Endothelial cell of umbilical vein (primary cell): ENCODE measurements at regions not wholly inside any gene's neighbourhood (a gene's known extent, or its start where the extent isn't known, plus 50 kb on each side); places are given as distances from the start of the nearest gene placed in this dataset.

Source experiments
- BruUV-seq: library from RNA; stranded (reverse); fragments of 400-500 nt; replicated peaks from 2 replicates; lab custom pipeline; 2021; lab: Mats Ljungman, UMichigan
- CTCF ChIA-PET: fragments of 300-600, 350-600 bp; sonication (Branson Sonifier 250); formaldehyde crosslinking; loops from one replicate; lab custom pipeline; 2021; ENCODE audit warnings: antibody characterized with exemption, inconsistent platforms; lab: Charles Lee
- POLR2A ChIA-PET: fragments of 300-600, 350-600 bp; sonication (Branson Sonifier 250); formaldehyde crosslinking; loops from one replicate; lab custom pipeline; 2021; ENCODE audit warnings: antibody characterized with exemption, inconsistent platforms; lab: Charles Lee
- DNase-seq: peaks from one replicate; pipeline ENCODE4 v3.0.0-alpha.2; 2011; ENCODE audit warnings: low read depth, low spot score
- FAIRE-seq: peaks from 2 replicates; lab custom pipeline; 2011; peaks lifted over from hg19 to GRCh38; lab: Jason Lieb, UNC
- H2AFZ ChIP-seq: 2 replicates; pipeline ENCODE4 v1.6.0; 2012; ENCODE audit warnings: low read depth, low read length, control low read depth, inconsistent platforms
- H3K27ac ChIP-seq: 2 replicates; pipeline ENCODE4 v1.5.1; 2011; ENCODE audit warnings: low read depth, mild to moderate bottlenecking, control low read depth, low read length, moderate library complexity; ENCODE audit not compliant: insufficient read depth
- H3K27me3 ChIP-seq, 2 experiments: 2 replicates each; pipeline versions ENCODE4 v1.6.0 to v1.6.1; 2011; ENCODE audit warnings: low read length in 2 of 2, mixed read lengths in 1 of 2; ENCODE audit not compliant: control insufficient read depth in 2 of 2, insufficient read depth in 2 of 2
- H3K36me3 ChIP-seq, 2 experiments: 2 replicates in 1 of 2; 3 replicates in 1 of 2; pipeline ENCODE4 v1.5.1; 2011; ENCODE audit warnings: low read length in 2 of 2, mild to moderate bottlenecking in 1 of 2, moderate library complexity in 1 of 2; ENCODE audit not compliant: control insufficient read depth in 2 of 2, insufficient read depth in 2 of 2; ENCODE audit errors: extremely low read depth in 1 of 2
- H3K4me1 ChIP-seq: 3 replicates; pipeline ENCODE4 v1.5.1; 2011; ENCODE audit warnings: mild to moderate bottlenecking, low read length; ENCODE audit not compliant: control insufficient read depth, insufficient read depth; ENCODE audit errors: extremely low read depth
- H3K4me2 ChIP-seq: 2 replicates; pipeline ENCODE4 v1.6.1; 2011; ENCODE audit warnings: low read length, control low read depth, mixed read lengths; ENCODE audit not compliant: insufficient read depth
- H3K4me3 ChIP-seq, 3 experiments: fragments of 200-600 bp in 1 of 3; sonication (generic), shearing (Covaris generic) in 1 of 3; replicated peaks in 1 of 3; 2 replicates each; pipeline ENCODE4 v1.5.1; 2011 to 2016; ENCODE audit warnings: control low read depth in 3 of 3, low read length in 3 of 3, mild to moderate bottlenecking in 2 of 3, inconsistent platforms in 1 of 3, low read depth in 1 of 3, moderate library complexity in 1 of 3; ENCODE audit not compliant: insufficient read depth in 1 of 3
- H3K79me2 ChIP-seq: 2 replicates; pipeline ENCODE4 v1.6.0; 2012; ENCODE audit warnings: low read length, inconsistent platforms; ENCODE audit not compliant: control insufficient read depth, insufficient read depth
- H3K9ac ChIP-seq: replicated peaks from 2 replicates; pipeline ENCODE3; 2011; ENCODE audit warnings: low read length, control low read depth; ENCODE audit not compliant: insufficient read depth; ENCODE audit errors: extremely low read depth
- H3K9me1 ChIP-seq: replicated peaks from 3 replicates; pipeline ENCODE4 v1.6.0; 2011; ENCODE audit warnings: mild to moderate bottlenecking, low read length; ENCODE audit not compliant: control insufficient read depth, insufficient read depth; ENCODE audit errors: extremely low read depth
- H3K9me3 ChIP-seq: replicated peaks from 2 replicates; pipeline ENCODE4 v1.5.1; 2012; ENCODE audit warnings: low read length, inconsistent platforms; ENCODE audit not compliant: control insufficient read depth, insufficient read depth
- H4K20me1 ChIP-seq: replicated peaks from 2 replicates; pipeline ENCODE3; 2011; ENCODE audit warnings: mild to moderate bottlenecking, low read length; ENCODE audit not compliant: control insufficient read depth, insufficient read depth; ENCODE audit errors: extremely low read depth
- POLR2A ChIP-seq: IDR thresholded peaks from 2 replicates; pipeline ENCODE4 v1.6.1; 2012; ENCODE audit warnings: low read depth, mild to moderate bottlenecking, control low read depth, low read length
- POLR2AphosphoS5 ChIP-seq: IDR thresholded peaks from 2 replicates; pipeline ENCODE4 v1.6.1; 2012; ENCODE audit warnings: low read depth, mild to moderate bottlenecking, control low read depth, low read length, moderate library complexity; ENCODE audit not compliant: insufficient read depth
- dilution Hi-C: fragments of 300-500 bp; cut with MboI; formaldehyde crosslinking; loops from one replicate; pipeline ENCODE4 v1.15.0; 2019; ENCODE audit warnings: low sequenced_read_pairs; ENCODE audit not compliant: extremely low pct_ligation_motif_present
- intact Hi-C: fragments of 100-400 bp; cut with micrococcal nuclease; formaldehyde crosslinking; loops from one replicate; pipeline ENCODE4 v1.10.0; 2022
- TF ChIP-seq, protein P1 (sequence below), 2 donors: IDR thresholded peaks; 1 replicate in 1 of 2; 2 replicates in 1 of 2; pipeline ENCODE4 v1.5.1; 2011; ENCODE audit warnings: low read length in 2 of 2, mild to moderate bottlenecking in 2 of 2, moderate library complexity in 2 of 2, control low read depth in 1 of 2, inconsistent platforms in 1 of 2, low read depth in 1 of 2; ENCODE audit not compliant: insufficient read depth in 1 of 2; ENCODE audit errors: extremely low read depth in 1 of 2
- TF ChIP-seq, protein P2 (sequence below): IDR thresholded peaks from 2 replicates; pipeline ENCODE4 v1.6.1; 2011; ENCODE audit not compliant: insufficient read depth, insufficient read length

- no TSS peak for BruUV-seq
- intact Hi-C loops (no loop called here), dilution Hi-C loops (no loop called here)
- POLR2A ChIA-PET: no interaction called here
- no peaks in the 10 kb centered on the region for H4K20me1 ChIP-seq
- FAIRE-seq (no peak), DNase-seq (no peak)
- no peaks in the 10 kb centered on the region for H3K9me1 ChIP-seq
- H3K9ac ChIP-seq: no peak overlapping the region
- H3K9me3 ChIP-seq: no peaks in the 10 kb centered on the region
- CTCF ChIA-PET: interaction anchor here (1.2 kb wide), 1 partner anchor 10 kb away, joined by 5 read pairs; no protein-coding TSS in a partner anchor
- no peaks in the 10 kb centered on the region for H3K4me1 ChIP-seq
- H3K79me2 ChIP-seq: no peaks in the 10 kb centered on the region
- TF ChIP-seq, protein P1, sequence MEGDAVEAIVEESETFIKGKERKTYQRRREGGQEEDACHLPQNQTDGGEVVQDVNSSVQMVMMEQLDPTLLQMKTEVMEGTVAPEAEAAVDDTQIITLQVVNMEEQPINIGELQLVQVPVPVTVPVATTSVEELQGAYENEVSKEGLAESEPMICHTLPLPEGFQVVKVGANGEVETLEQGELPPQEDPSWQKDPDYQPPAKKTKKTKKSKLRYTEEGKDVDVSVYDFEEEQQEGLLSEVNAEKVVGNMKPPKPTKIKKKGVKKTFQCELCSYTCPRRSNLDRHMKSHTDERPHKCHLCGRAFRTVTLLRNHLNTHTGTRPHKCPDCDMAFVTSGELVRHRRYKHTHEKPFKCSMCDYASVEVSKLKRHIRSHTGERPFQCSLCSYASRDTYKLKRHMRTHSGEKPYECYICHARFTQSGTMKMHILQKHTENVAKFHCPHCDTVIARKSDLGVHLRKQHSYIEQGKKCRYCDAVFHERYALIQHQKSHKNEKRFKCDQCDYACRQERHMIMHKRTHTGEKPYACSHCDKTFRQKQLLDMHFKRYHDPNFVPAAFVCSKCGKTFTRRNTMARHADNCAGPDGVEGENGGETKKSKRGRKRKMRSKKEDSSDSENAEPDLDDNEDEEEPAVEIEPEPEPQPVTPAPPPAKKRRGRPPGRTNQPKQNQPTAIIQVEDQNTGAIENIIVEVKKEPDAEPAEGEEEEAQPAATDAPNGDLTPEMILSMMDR (IDR thresholded peaks at IDR 0.05; ENCODE audit: extremely low read depth in 1 of 2, insufficient read depth in 1 of 2, low read depth in 1 of 2, low read length in 2 of 2): no peak
- TF ChIP-seq POLR2AphosphoS5 (no peak), POLR2A (no peak)
- TF ChIP-seq, protein P2, sequence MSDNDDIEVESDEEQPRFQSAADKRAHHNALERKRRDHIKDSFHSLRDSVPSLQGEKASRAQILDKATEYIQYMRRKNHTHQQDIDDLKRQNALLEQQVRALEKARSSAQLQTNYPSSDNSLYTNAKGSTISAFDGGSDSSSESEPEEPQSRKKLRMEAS: no peak
- no peak overlapping the region for H2AFZ ChIP-seq
- H3K27me3 ChIP-seq: peaks cover 0 to 3% of the 10 kb centered on the region in 2 experiments
- no peaks in the 10 kb centered on the region for H3K36me3 ChIP-seq
- no peak overlapping the region for H3K4me3 ChIP-seq
- H3K4me2 ChIP-seq: no peak overlapping the region
- no peak overlapping the region for H3K27ac ChIP-seq
These were observed 185.7 kb upstream of the KL start for GRCh38 chr13:32830336-32831031.
